Activated CD4-positive, alpha-beta memory T cell treated with anti-CD3 and anti-CD28 coated beads, Interleukin-2, amount 10 ng/mL, durations not matched to agents 7 days and 5 days (primary cell): ENCODE measurements at regions not wholly inside any gene's neighbourhood (a gene's known extent, or its start where the extent isn't known, plus 50 kb on each side); places are given as distances from the start of the nearest gene placed in this dataset.

Experiments used
- CTCF ChIA-PET: fragments of 350-600 bp; sonication (Branson Sonifier 250); formaldehyde crosslinking; loops from one replicate; lab custom pipeline; 2021; ENCODE audit warnings: antibody characterized with exemption, inconsistent platforms; lab: Charles Lee
- POLR2A ChIA-PET: fragments of 350-600 bp; sonication (Branson Sonifier 250); formaldehyde crosslinking; loops from one replicate; lab custom pipeline; 2021; ENCODE audit warnings: antibody characterized with exemption; lab: Charles Lee
- DNase-seq: peaks from one replicate; pipeline ENCODE4 v3.0.0-alpha.2; 2020
- H3K27ac Mint-ChIP-seq: one replicate; pipeline ENCODE4 v1.8.0; 2021; ENCODE audit warnings: mild to moderate bottlenecking, mixed read lengths
- H3K27me3 Mint-ChIP-seq: one replicate; pipeline ENCODE4 v1.8.0; 2021; ENCODE audit warnings: mixed read lengths
- H3K36me3 Mint-ChIP-seq: one replicate; pipeline ENCODE4 v1.8.0; 2021; ENCODE audit warnings: low read depth, mixed read lengths
- H3K4me1 Mint-ChIP-seq: one replicate; pipeline ENCODE4 v1.8.0; 2021; ENCODE audit warnings: mixed read lengths
- H3K4me3 Mint-ChIP-seq: one replicate; pipeline ENCODE4 v1.8.0; 2021; ENCODE audit warnings: mild to moderate bottlenecking, mixed read lengths
- H3K9me3 Mint-ChIP-seq: one replicate; pipeline ENCODE4 v1.8.0; 2021; ENCODE audit warnings: mixed read lengths

GRCh38 chrY:15162211-15162610 lies 637.9 kb downstream of the NLGN4Y start:
- POLR2A ChIA-PET, result no interaction called here
- no peaks in the 10 kb centered on the region for H3K27me3 Mint-ChIP-seq
- no peaks in the 10 kb centered on the region for H3K36me3 Mint-ChIP-seq
- no peaks in the 10 kb centered on the region for H3K9me3 Mint-ChIP-seq
- CTCF ChIA-PET, result no interaction called here
- H3K4me3 Mint-ChIP-seq, result no peak overlapping the region
- DNase-seq, result no peak
- no peak overlapping the region for H3K27ac Mint-ChIP-seq
- no peaks in the 10 kb centered on the region for H3K4me1 Mint-ChIP-seq

GRCh38 chrY:15179890-15180289 lies 655.6 kb downstream of the NLGN4Y start:
- H3K4me3 Mint-ChIP-seq, result no peak overlapping the region
- no peaks in the 10 kb centered on the region for H3K36me3 Mint-ChIP-seq
- ChIA-PET POLR2A (no interaction called here), CTCF (no interaction called here)
- no peaks in the 10 kb centered on the region for H3K4me1 Mint-ChIP-seq
- no peak overlapping the region for H3K27ac Mint-ChIP-seq
- DNase-seq, result no peak
- no peaks in the 10 kb centered on the region for H3K27me3 Mint-ChIP-seq
- H3K9me3 Mint-ChIP-seq, result no peaks in the 10 kb centered on the region

GRCh38 chrY:15229056-15229455 lies 704.7 kb downstream of the NLGN4Y start:
- H3K4me1 Mint-ChIP-seq, result no peaks in the 10 kb centered on the region
- ChIA-PET CTCF (no interaction called here), POLR2A (no interaction called here)
- no peak for DNase-seq
- H3K4me3 Mint-ChIP-seq, result no peak overlapping the region
- no peaks in the 10 kb centered on the region for H3K9me3 Mint-ChIP-seq
- no peaks in the 10 kb centered on the region for H3K27me3 Mint-ChIP-seq
- no peaks in the 10 kb centered on the region for H3K36me3 Mint-ChIP-seq
- H3K27ac Mint-ChIP-seq, result no peak overlapping the region

GRCh38 chrY:15239596-15240132 lies 715.3 kb downstream of the NLGN4Y start:
- DNase-seq, result no peak
- H3K27me3 Mint-ChIP-seq, result no peaks in the 10 kb centered on the region
- no peaks in the 10 kb centered on the region for H3K9me3 Mint-ChIP-seq
- no peaks in the 10 kb centered on the region for H3K4me1 Mint-ChIP-seq
- no peaks in the 10 kb centered on the region for H3K36me3 Mint-ChIP-seq
- no peak overlapping the region for H3K27ac Mint-ChIP-seq
- ChIA-PET CTCF (no interaction called here), POLR2A (no interaction called here)
- no peak overlapping the region for H3K4me3 Mint-ChIP-seq

GRCh38 chrY:15259286-15259685 lies 735.0 kb downstream of the NLGN4Y start:
- DNase-seq, result no peak
- no peaks in the 10 kb centered on the region for H3K4me1 Mint-ChIP-seq
- H3K27me3 Mint-ChIP-seq, result no peaks in the 10 kb centered on the region
- no peak overlapping the region for H3K4me3 Mint-ChIP-seq
- no peaks in the 10 kb centered on the region for H3K36me3 Mint-ChIP-seq
- ChIA-PET POLR2A (no interaction called here), CTCF (no interaction called here)
- no peak overlapping the region for H3K27ac Mint-ChIP-seq
- no peaks in the 10 kb centered on the region for H3K9me3 Mint-ChIP-seq

GRCh38 chrY:15286572-15286971 lies 762.2 kb downstream of the NLGN4Y start:
- no peaks in the 10 kb centered on the region for H3K36me3 Mint-ChIP-seq
- ChIA-PET CTCF (interaction anchor here (0.6 kb wide), 1 partner anchor 923 kb away, joined by 3 read pairs; no protein-coding TSS in a partner anchor), POLR2A (no interaction called here)
- H3K4me1 Mint-ChIP-seq, result no peaks in the 10 kb centered on the region
- no peak for DNase-seq
- no peak overlapping the region for H3K4me3 Mint-ChIP-seq
- no peak overlapping the region for H3K27ac Mint-ChIP-seq
- no peaks in the 10 kb centered on the region for H3K27me3 Mint-ChIP-seq
- H3K9me3 Mint-ChIP-seq, result no peaks in the 10 kb centered on the region

GRCh38 chrY:15289821-15290220 lies 765.5 kb downstream of the NLGN4Y start:
- no peaks in the 10 kb centered on the region for H3K9me3 Mint-ChIP-seq

GRCh38 chrY:15292881-15293280 lies 768.6 kb downstream of the NLGN4Y start:
- POLR2A ChIA-PET, result no interaction called here
- Mint-ChIP-seq H3K9me3 (no peaks in the 10 kb centered on the region), H3K4me1 (no peaks in the 10 kb centered on the region), H3K27ac (no peak overlapping the region), H3K36me3 (no peaks in the 10 kb centered on the region), H3K27me3 (no peaks in the 10 kb centered on the region), H3K4me3 (no peak overlapping the region)
- DNase-seq, result no peak
- CTCF ChIA-PET, result no interaction called here

More at GRCh38 chrY:15289821-15290220, 765.5 kb downstream of the NLGN4Y start:
- no peak overlapping the region for H3K4me3 Mint-ChIP-seq
- no peaks in the 10 kb centered on the region for H3K27me3 Mint-ChIP-seq
- CTCF ChIA-PET, result no interaction called here
- POLR2A ChIA-PET, result no interaction called here
- no peak for DNase-seq
- H3K36me3 Mint-ChIP-seq, result no peaks in the 10 kb centered on the region
- H3K27ac Mint-ChIP-seq, result no peak overlapping the region
- no peaks in the 10 kb centered on the region for H3K4me1 Mint-ChIP-seq

GRCh38 chrY:15301879-15302278 lies 777.5 kb downstream of the NLGN4Y start:
- Mint-ChIP-seq H3K27ac (no peak overlapping the region), H3K36me3 (no peaks in the 10 kb centered on the region), H3K9me3 (no peaks in the 10 kb centered on the region), H3K27me3 (no peaks in the 10 kb centered on the region), H3K4me1 (no peaks in the 10 kb centered on the region), H3K4me3 (no peak overlapping the region)
- no peak for DNase-seq
- ChIA-PET CTCF (no interaction called here), POLR2A (no interaction called here)

GRCh38 chrY:15312166-15312565 lies 787.8 kb downstream of the NLGN4Y start:
- no peak for DNase-seq
- H3K36me3 Mint-ChIP-seq, result no peaks in the 10 kb centered on the region
- H3K4me1 Mint-ChIP-seq, result no peaks in the 10 kb centered on the region
- CTCF ChIA-PET, result no interaction called here
- H3K4me3 Mint-ChIP-seq, result no peak overlapping the region
- H3K27ac Mint-ChIP-seq, result no peak overlapping the region
- peaks cover 4% of the 10 kb centered on the region for H3K9me3 Mint-ChIP-seq
- no peaks in the 10 kb centered on the region for H3K27me3 Mint-ChIP-seq
- POLR2A ChIA-PET, result no interaction called here

- ChIA-PET POLR2A (no interaction called here), CTCF (no interaction called here)
- no peak overlapping the region for H3K27ac Mint-ChIP-seq
- no peaks in the 10 kb centered on the region for H3K4me1 Mint-ChIP-seq
- no peaks in the 10 kb centered on the region for H3K27me3 Mint-ChIP-seq
- no peaks in the 10 kb centered on the region for H3K9me3 Mint-ChIP-seq
- H3K36me3 Mint-ChIP-seq, result no peaks in the 10 kb centered on the region
- H3K4me3 Mint-ChIP-seq, result no peak overlapping the region
- no peak for DNase-seq
These were observed 799.9 kb downstream of the NLGN4Y start for GRCh38 chrY:15324189-15324588.

- Mint-ChIP-seq H3K4me1 (no peaks in the 10 kb centered on the region), H3K9me3 (no peaks in the 10 kb centered on the region), H3K27me3 (no peaks in the 10 kb centered on the region), H3K36me3 (no peaks in the 10 kb centered on the region), H3K27ac (no peak overlapping the region), H3K4me3 (no peak overlapping the region)
- CTCF ChIA-PET, result no interaction called here
- POLR2A ChIA-PET, result no interaction called here
- no peak for DNase-seq
These were observed 800.9 kb downstream of the NLGN4Y start for GRCh38 chrY:15325201-15325600.

GRCh38 chrY:15326673-15327072 lies 802.3 kb downstream of the NLGN4Y start:
- Mint-ChIP-seq H3K36me3 (no peaks in the 10 kb centered on the region), H3K9me3 (no peaks in the 10 kb centered on the region), H3K27ac (no peak overlapping the region), H3K27me3 (no peaks in the 10 kb centered on the region), H3K4me1 (no peaks in the 10 kb centered on the region), H3K4me3 (no peak overlapping the region)
- no peak for DNase-seq
- ChIA-PET POLR2A (no interaction called here), CTCF (no interaction called here)

GRCh38 chrY:15328848-15329247 lies 804.5 kb downstream of the NLGN4Y start:
- no peak overlapping the region for H3K4me3 Mint-ChIP-seq
- POLR2A ChIA-PET, result no interaction called here
- H3K4me1 Mint-ChIP-seq, result no peaks in the 10 kb centered on the region
- CTCF ChIA-PET, result no interaction called here
- no peaks in the 10 kb centered on the region for H3K9me3 Mint-ChIP-seq
- no peaks in the 10 kb centered on the region for H3K36me3 Mint-ChIP-seq
- H3K27me3 Mint-ChIP-seq, result no peaks in the 10 kb centered on the region
- H3K27ac Mint-ChIP-seq, result no peak overlapping the region
- DNase-seq, result no peak
